Caco-2 (cell line): ENCODE measurements at regions not wholly inside any gene's neighbourhood (a gene's known extent, or its start where the extent isn't known, plus 50 kb on each side); places are given as distances from the start of the nearest gene placed in this dataset.

Experiments
- BruUV-seq: library from RNA; stranded (reverse); fragments of 400-500 nt; replicated peaks from 2 replicates; lab custom pipeline; 2021; lab: Mats Ljungman, UMichigan
- CTCF ChIA-PET: fragments of 300-600 bp; sonication (Branson Sonifier 250); formaldehyde crosslinking; loops from one replicate; lab custom pipeline; 2022; ENCODE audit warnings: antibody characterized with exemption; lab: Charles Lee
- POLR2A ChIA-PET: fragments of 300-600 bp; sonication (Branson Sonifier 250); formaldehyde crosslinking; loops from one replicate; lab custom pipeline; 2022; ENCODE audit warnings: antibody characterized with exemption; lab: Charles Lee
- DNase-seq, 2 experiments: peaks; one replicate each; pipeline versions ENCODE4 v3.0.0 to v3.0.0-alpha.2; 2020 to 2022
- H3K27me3 ChIP-seq: replicated peaks from 2 replicates; pipeline ENCODE4 v1.6.0; 2011; ENCODE audit warnings: low read length; ENCODE audit not compliant: control insufficient read depth, insufficient read depth
- H3K36me3 ChIP-seq: 2 replicates; pipeline ENCODE4 v1.5.1; 2011; ENCODE audit warnings: low read length; ENCODE audit not compliant: control insufficient read depth, insufficient read depth
- H3K4me1 ChIP-seq: fragments of 250-450 bp; sonication (Bioruptor Pico); 2 replicates; pipeline ENCODE4 v1.5.1; 2020; ENCODE audit warnings: mild to moderate bottlenecking
- H3K4me3 ChIP-seq: 2 replicates; pipeline ENCODE4 v1.5.1; 2011; ENCODE audit warnings: low read depth, mild to moderate bottlenecking, control low read depth, low read length
- H3K9me3 ChIP-seq: fragments of 250-450 bp; sonication (Bioruptor Pico); 2 replicates; pipeline ENCODE4 v1.5.1; 2020; ENCODE audit warnings: mild to moderate bottlenecking, moderate library complexity
- H3K27ac Mint-ChIP-seq: one replicate; pipeline ENCODE4 v1.8.0; 2022; ENCODE audit warnings: mixed read lengths; ENCODE audit not compliant: unreplicated experiment
- H3K27me3 Mint-ChIP-seq: one replicate; pipeline ENCODE4 v1.8.0; 2022; ENCODE audit warnings: mixed read lengths; ENCODE audit not compliant: insufficient read depth, unreplicated experiment
- H3K36me3 Mint-ChIP-seq: one replicate; pipeline ENCODE4 v1.8.0; 2022; ENCODE audit warnings: mild to moderate bottlenecking, mixed read lengths; ENCODE audit not compliant: insufficient read depth, unreplicated experiment
- H3K4me1 Mint-ChIP-seq: one replicate; pipeline ENCODE4 v1.8.0; 2022; ENCODE audit warnings: low read depth, mixed read lengths; ENCODE audit not compliant: unreplicated experiment
- H3K4me3 Mint-ChIP-seq: one replicate; pipeline ENCODE4 v1.8.0; 2022; ENCODE audit warnings: mild to moderate bottlenecking, moderate library complexity, mixed read lengths; ENCODE audit not compliant: unreplicated experiment
- H3K9me3 Mint-ChIP-seq: one replicate; pipeline ENCODE4 v1.8.0; 2022; ENCODE audit warnings: mixed read lengths; ENCODE audit not compliant: unreplicated experiment
- intact Hi-C: fragments of 100-400 bp; cut with micrococcal nuclease; formaldehyde crosslinking; loops from one replicate; pipeline ENCODE4 v1.10.0; 2022; ENCODE audit not compliant: unreplicated experiment
- TF ChIP-seq, protein P1 (sequence below), 2 experiments: fragments of 200-600 bp in 1 of 2; IDR thresholded peaks; 1 replicate in 1 of 2; 2 replicates in 1 of 2; pipeline versions ENCODE4 v1.5.1 to v1.8.0; 2011 to 2022; ENCODE audit warnings: antibody characterized with exemption in 1 of 2, control low read depth in 1 of 2, inconsistent platforms in 1 of 2, low read depth in 1 of 2, low read length in 1 of 2, mild to moderate bottlenecking in 1 of 2, moderate library complexity in 1 of 2; ENCODE audit not compliant: insufficient read depth in 1 of 2, severe bottlenecking in 1 of 2, unreplicated experiment in 1 of 2

DNA sequence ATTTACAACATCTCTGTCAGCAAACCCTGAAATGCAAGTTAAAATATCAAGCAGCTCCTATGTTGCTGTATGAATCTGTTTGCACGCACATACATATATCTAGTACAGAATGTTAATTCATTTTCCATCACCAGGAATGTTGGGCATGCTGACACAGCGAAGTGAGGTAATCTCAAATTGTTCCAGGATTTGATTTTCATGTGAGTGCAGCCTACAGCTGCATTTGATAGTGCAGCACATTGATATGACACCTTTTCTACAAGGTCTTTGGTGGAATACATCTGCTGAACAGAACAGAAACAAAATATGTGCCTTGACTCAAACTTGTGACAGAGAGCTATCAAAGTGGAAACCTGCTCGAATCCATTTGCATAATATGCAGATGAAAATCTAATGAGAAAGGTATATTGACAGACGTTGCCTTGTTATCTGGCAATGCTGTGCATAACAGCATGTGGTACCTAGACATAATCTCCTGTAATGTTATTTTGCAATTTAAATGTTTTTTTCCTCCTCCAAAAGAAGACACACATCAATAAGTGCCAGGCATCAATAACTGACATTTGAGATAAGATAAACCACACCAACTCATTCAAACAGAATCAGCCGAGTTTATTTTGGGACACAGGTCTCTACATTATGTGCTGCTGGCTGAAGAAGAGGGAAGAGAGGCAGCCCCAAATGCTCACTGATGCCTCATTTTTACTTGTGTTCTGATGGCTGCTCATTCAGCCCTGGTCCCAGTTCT, 512.2 kb downstream of the ZNF608 start:
- Mint-ChIP-seq H3K4me1 (no peaks in the 10 kb centered on the region), H3K36me3 (no peaks in the 10 kb centered on the region), H3K27ac (no peak overlapping the region), H3K9me3 (peaks cover 11% of the 10 kb centered on the region), H3K4me3 (no peak overlapping the region), H3K27me3 (no peaks in the 10 kb centered on the region)
- 0 out of 2 replicates have a peak, but pooled peaks cover under 1% of the 10 kb centered on the region for H3K9me3 ChIP-seq
- CTCF ChIA-PET = interaction anchor here (0.7 kb wide), 1 partner anchor 526 kb away, joined by 4 read pairs; no protein-coding TSS in a partner anchor
- H3K27me3 ChIP-seq = no peaks in the 10 kb centered on the region
- POLR2A ChIA-PET = no interaction called here
- no TSS peak for BruUV-seq
- H3K4me3 ChIP-seq = no peak overlapping the region
- TF ChIP-seq, protein P1, sequence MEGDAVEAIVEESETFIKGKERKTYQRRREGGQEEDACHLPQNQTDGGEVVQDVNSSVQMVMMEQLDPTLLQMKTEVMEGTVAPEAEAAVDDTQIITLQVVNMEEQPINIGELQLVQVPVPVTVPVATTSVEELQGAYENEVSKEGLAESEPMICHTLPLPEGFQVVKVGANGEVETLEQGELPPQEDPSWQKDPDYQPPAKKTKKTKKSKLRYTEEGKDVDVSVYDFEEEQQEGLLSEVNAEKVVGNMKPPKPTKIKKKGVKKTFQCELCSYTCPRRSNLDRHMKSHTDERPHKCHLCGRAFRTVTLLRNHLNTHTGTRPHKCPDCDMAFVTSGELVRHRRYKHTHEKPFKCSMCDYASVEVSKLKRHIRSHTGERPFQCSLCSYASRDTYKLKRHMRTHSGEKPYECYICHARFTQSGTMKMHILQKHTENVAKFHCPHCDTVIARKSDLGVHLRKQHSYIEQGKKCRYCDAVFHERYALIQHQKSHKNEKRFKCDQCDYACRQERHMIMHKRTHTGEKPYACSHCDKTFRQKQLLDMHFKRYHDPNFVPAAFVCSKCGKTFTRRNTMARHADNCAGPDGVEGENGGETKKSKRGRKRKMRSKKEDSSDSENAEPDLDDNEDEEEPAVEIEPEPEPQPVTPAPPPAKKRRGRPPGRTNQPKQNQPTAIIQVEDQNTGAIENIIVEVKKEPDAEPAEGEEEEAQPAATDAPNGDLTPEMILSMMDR (IDR thresholded peaks at IDR 0.05; ENCODE audit: insufficient read depth in 1 of 2, low read depth in 1 of 2, low read length in 1 of 2, severe bottlenecking in 1 of 2, unreplicated experiment in 1 of 2) = no peak
- 0 out of 2 replicates have a peak, but pooled peaks cover 3% of the 10 kb centered on the region for H3K4me1 ChIP-seq
- no peaks in the 10 kb centered on the region for H3K36me3 ChIP-seq
- intact Hi-C loops = no loop called here
- DNase-seq = no peak

DNA sequence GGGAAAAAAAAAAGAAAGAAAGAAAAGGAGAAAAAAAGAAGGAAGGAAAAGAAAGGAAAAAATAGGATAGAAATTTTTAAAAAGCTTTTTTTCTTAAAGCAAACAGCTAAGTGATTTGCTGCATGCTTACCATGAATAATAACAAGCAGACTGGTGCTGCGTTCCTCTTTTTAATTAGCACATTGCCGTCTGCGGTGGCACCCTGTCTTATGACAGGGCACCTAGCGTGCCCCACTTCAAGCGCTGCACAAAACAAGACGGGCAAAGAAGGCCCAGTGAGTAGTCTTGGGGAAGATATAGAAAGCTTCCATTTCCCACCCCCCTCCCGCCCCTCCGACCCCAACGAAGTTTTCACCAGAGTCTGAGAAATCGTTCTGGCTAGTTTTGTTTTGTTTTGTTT, 513.9 kb downstream of the ZNF608 start:
- H3K36me3 Mint-ChIP-seq = no peaks in the 10 kb centered on the region
- Histone ChIP-seq H3K27me3 (no peaks in the 10 kb centered on the region), H3K36me3 (no peaks in the 10 kb centered on the region), H3K4me3 (no peak overlapping the region), H3K4me1 (0 out of 2 replicates have a peak, but pooled peaks cover 3% of the 10 kb centered on the region), H3K9me3 (no peaks in the 10 kb centered on the region)
- POLR2A ChIA-PET = no interaction called here
- no peaks in the 10 kb centered on the region for H3K4me1 Mint-ChIP-seq
- no peak overlapping the region for H3K4me3 Mint-ChIP-seq
- H3K9me3 Mint-ChIP-seq = peaks cover 12% of the 10 kb centered on the region
- no TSS peak for BruUV-seq
- CTCF ChIA-PET = no interaction called here
- no peak for DNase-seq
- H3K27ac Mint-ChIP-seq = no peak overlapping the region
- intact Hi-C loops = no loop called here
- TF ChIP-seq, protein P1 (IDR thresholded peaks at IDR 0.05; ENCODE audit: insufficient read depth in 1 of 2, low read depth in 1 of 2, low read length in 1 of 2, severe bottlenecking in 1 of 2, unreplicated experiment in 1 of 2) = no peak
- no peaks in the 10 kb centered on the region for H3K27me3 Mint-ChIP-seq

DNA sequence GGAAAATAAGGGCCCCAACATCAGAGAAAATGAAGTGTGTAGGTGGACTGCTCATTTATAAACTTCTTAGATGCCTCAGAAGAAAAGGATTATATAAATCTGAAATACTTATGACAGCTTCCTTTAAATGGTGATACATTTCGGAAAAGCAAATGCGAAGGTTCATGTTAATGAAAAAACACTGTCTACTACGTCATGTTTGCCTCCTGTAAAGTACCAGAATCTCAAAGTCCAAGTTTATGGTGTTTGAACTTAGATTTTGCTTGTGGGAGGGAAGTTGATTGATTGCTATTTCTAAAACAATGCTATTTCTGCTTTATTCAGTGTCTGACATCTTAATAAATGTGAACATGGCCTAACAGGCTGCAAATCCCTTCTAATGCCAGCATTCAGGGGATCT, 514.6 kb downstream of the ZNF608 start:
- no peaks in the 10 kb centered on the region for H3K27me3 ChIP-seq
- Mint-ChIP-seq H3K36me3 (no peaks in the 10 kb centered on the region), H3K27ac (no peak overlapping the region), H3K4me1 (no peaks in the 10 kb centered on the region), H3K9me3 (peaks cover 17% of the 10 kb centered on the region), H3K27me3 (no peaks in the 10 kb centered on the region), H3K4me3 (no peak overlapping the region)
- no peaks in the 10 kb centered on the region for H3K9me3 ChIP-seq
- no peaks in the 10 kb centered on the region for H3K36me3 ChIP-seq
- no TSS peak for BruUV-seq
- CTCF ChIA-PET = no interaction called here
- TF ChIP-seq, protein P1 (IDR thresholded peaks at IDR 0.05; ENCODE audit: insufficient read depth in 1 of 2, low read depth in 1 of 2, low read length in 1 of 2, severe bottlenecking in 1 of 2, unreplicated experiment in 1 of 2) = no peak
- intact Hi-C loops = no loop called here
- H3K4me3 ChIP-seq = no peak overlapping the region
- POLR2A ChIA-PET = no interaction called here
- DNase-seq = no peak
- H3K4me1 ChIP-seq = 0 out of 2 replicates have a peak, but pooled peaks cover 3% of the 10 kb centered on the region
